Hepatocyte (in vitro differentiated cells): ENCODE measurements at regions not wholly inside any gene's neighbourhood (a gene's known extent, or its start where the extent isn't known, plus 50 kb on each side); places are given as distances from the start of the nearest gene placed in this dataset.

Source experiments
- EZH2 ChIP-seq: fragments of 200-600 bp; sonication (generic); IDR thresholded peaks from 2 replicates; pipeline ENCODE4 v1.6.1; 2016; ENCODE audit warnings: antibody characterized with exemption, mild to moderate bottlenecking, borderline replicate concordance
- EZH2phosphoT487 ChIP-seq: fragments of 200-600 bp; sonication (generic); IDR thresholded peaks from one replicate; pipeline ENCODE4 v1.6.1; 2018; ENCODE audit warnings: antibody characterized with exemption, mild to moderate bottlenecking, low read depth, moderate library complexity; ENCODE audit not compliant: unreplicated experiment, severe bottlenecking
- TF ChIP-seq, protein P1 (sequence below): fragments of 200-600 bp; sonication (generic); IDR thresholded peaks from 2 replicates; pipeline ENCODE4 v1.5.1; 2016; ENCODE audit warnings: antibody characterized with exemption, mild to moderate bottlenecking; ENCODE audit not compliant: poor library complexity

GRCh38 chr18:38473535-38473934, 907.9 kb upstream of the CELF4 start:
- TF ChIP-seq, protein P1, sequence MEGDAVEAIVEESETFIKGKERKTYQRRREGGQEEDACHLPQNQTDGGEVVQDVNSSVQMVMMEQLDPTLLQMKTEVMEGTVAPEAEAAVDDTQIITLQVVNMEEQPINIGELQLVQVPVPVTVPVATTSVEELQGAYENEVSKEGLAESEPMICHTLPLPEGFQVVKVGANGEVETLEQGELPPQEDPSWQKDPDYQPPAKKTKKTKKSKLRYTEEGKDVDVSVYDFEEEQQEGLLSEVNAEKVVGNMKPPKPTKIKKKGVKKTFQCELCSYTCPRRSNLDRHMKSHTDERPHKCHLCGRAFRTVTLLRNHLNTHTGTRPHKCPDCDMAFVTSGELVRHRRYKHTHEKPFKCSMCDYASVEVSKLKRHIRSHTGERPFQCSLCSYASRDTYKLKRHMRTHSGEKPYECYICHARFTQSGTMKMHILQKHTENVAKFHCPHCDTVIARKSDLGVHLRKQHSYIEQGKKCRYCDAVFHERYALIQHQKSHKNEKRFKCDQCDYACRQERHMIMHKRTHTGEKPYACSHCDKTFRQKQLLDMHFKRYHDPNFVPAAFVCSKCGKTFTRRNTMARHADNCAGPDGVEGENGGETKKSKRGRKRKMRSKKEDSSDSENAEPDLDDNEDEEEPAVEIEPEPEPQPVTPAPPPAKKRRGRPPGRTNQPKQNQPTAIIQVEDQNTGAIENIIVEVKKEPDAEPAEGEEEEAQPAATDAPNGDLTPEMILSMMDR = no peak
- TF ChIP-seq EZH2phosphoT487 = no peak
- TF ChIP-seq EZH2 = no peak
